Neural cell (in vitro differentiated cells): ENCODE measurements at regions not wholly inside any gene's neighbourhood (a gene's known extent, or its start where the extent isn't known, plus 50 kb on each side); places are given as distances from the start of the nearest gene placed in this dataset.

Experiments used
- H2AFZ ChIP-seq: fragments of 200-600, 300-800 bp; sonication (generic), shearing (Covaris generic); 2 replicates; pipeline ENCODE4 v1.6.0; 2014; ENCODE audit warnings: low read depth, mild to moderate bottlenecking, antibody characterized with exemption, low read length, moderate library complexity
- H3F3A ChIP-seq: fragments of 200-600 bp; shearing (Covaris generic); 2 replicates; pipeline ENCODE4 v1.6.1; 2016; ENCODE audit warnings: mild to moderate bottlenecking, moderate library complexity, mixed read lengths, antibody characterized with exemption, low read length; ENCODE audit not compliant: insufficient read depth, poor library complexity, severe bottlenecking
- H3K27ac ChIP-seq: fragments of 200-600, 300-800 bp; sonication (generic), shearing (Covaris generic); 2 replicates; pipeline ENCODE4 v1.5.1; 2014; ENCODE audit warnings: mild to moderate bottlenecking, low read length, moderate library complexity
- H3K27me3 ChIP-seq: fragments of 300-800, 200-600 bp; sonication (generic), shearing (Covaris generic); 2 replicates; pipeline ENCODE4 v1.6.0; 2014; ENCODE audit warnings: mild to moderate bottlenecking, low read depth, low read length, moderate library complexity; ENCODE audit not compliant: insufficient read depth
- H3K36me3 ChIP-seq: fragments of 300-800, 200-600 bp; sonication (generic), shearing (Covaris generic); 2 replicates; pipeline ENCODE4 v1.5.1; 2014; ENCODE audit warnings: mild to moderate bottlenecking, antibody characterized with exemption, low read length, moderate library complexity; ENCODE audit not compliant: insufficient read depth
- H3K4me2 ChIP-seq: fragments of 300-800, 200-600 bp; sonication (generic), shearing (Covaris generic); 2 replicates; pipeline ENCODE4 v1.6.0; 2014; ENCODE audit warnings: mild to moderate bottlenecking, low read length
- H3K4me3 ChIP-seq: fragments of 300-800, 200-600 bp; sonication (generic), shearing (Covaris generic); 2 replicates; pipeline ENCODE4 v1.5.1; 2014; ENCODE audit warnings: mild to moderate bottlenecking, low read length, moderate library complexity
- H3K79me2 ChIP-seq: fragments of 200-600 bp; shearing (Covaris generic); replicated peaks from 2 replicates; pipeline ENCODE4 v1.6.0; 2014; ENCODE audit warnings: mild to moderate bottlenecking, low read length, moderate library complexity; ENCODE audit not compliant: insufficient read depth
- H3K9ac ChIP-seq: fragments of 300-800, 200-600 bp; sonication (generic), shearing (Covaris generic); 2 replicates; pipeline ENCODE4 v1.6.1; 2016; ENCODE audit warnings: mild to moderate bottlenecking, low read length, mixed read lengths
- H3K9me2 ChIP-seq: fragments of 200-600 bp; shearing (Covaris generic); 2 replicates; pipeline ENCODE4 v1.6.1; 2016; ENCODE audit warnings: mild to moderate bottlenecking, low read length, mixed read lengths; ENCODE audit not compliant: insufficient read depth
- H3K9me3 ChIP-seq: fragments of 200-600, 300-800 bp; sonication (generic), shearing (Covaris generic); 2 replicates; pipeline ENCODE4 v1.6.1; 2016; ENCODE audit warnings: mild to moderate bottlenecking, mixed run types, low read length, moderate library complexity, mixed read lengths
- H4K20me1 ChIP-seq: fragments of 200-600 bp; shearing (Covaris generic); 2 replicates; pipeline ENCODE4 v1.6.1; 2016; ENCODE audit warnings: mild to moderate bottlenecking, mixed run types; ENCODE audit not compliant: insufficient read depth
- CTCF ChIP-seq: fragments of 450-650 bp; IDR thresholded peaks from 2 replicates; pipeline ENCODE4 v1.5.1; 2014; ENCODE audit warnings: antibody characterized with exemption, mild to moderate bottlenecking, moderate library complexity; ENCODE audit not compliant: poor library complexity, severe bottlenecking
- EP300 ChIP-seq: fragments of 450-650 bp; conservative IDR thresholded peaks from 2 replicates; pipeline ENCODE4 v1.6.1; 2014; ENCODE audit warnings: antibody characterized with exemption, mild to moderate bottlenecking, moderate library complexity; ENCODE audit not compliant: poor library complexity, severe bottlenecking
- EZH2 ChIP-seq: fragments of 200-600, 300-800 bp; shearing (Covaris generic), sonication (generic); IDR thresholded peaks from 2 replicates; pipeline ENCODE4 v1.6.1; 2014; ENCODE audit warnings: antibody characterized with exemption, low read length, borderline replicate concordance, mild to moderate bottlenecking; ENCODE audit not compliant: insufficient read depth, poor library complexity, severe bottlenecking
- MXI1 ChIP-seq: fragments of 450-650 bp; conservative IDR thresholded peaks from 2 replicates; pipeline ENCODE4 v1.6.1; 2014; ENCODE audit warnings: antibody characterized with exemption, mild to moderate bottlenecking; ENCODE audit not compliant: poor library complexity, severe bottlenecking
- POLR2AphosphoS5 ChIP-seq: IDR thresholded peaks from 2 replicates; pipeline ENCODE4 v1.6.1; 2012
- RAD21 ChIP-seq: fragments of 450-650 bp; conservative IDR thresholded peaks from 2 replicates; pipeline ENCODE4 v1.6.1; 2014; ENCODE audit warnings: antibody characterized with exemption, mild to moderate bottlenecking, moderate library complexity
- REST ChIP-seq: IDR thresholded peaks from 2 replicates; pipeline ENCODE4 v1.6.1; 2012; ENCODE audit warnings: borderline replicate concordance
- SMC3 ChIP-seq: fragments of 450-650 bp; conservative IDR thresholded peaks from 2 replicates; pipeline ENCODE4 v1.6.1; 2014; ENCODE audit warnings: antibody characterized with exemption, mild to moderate bottlenecking, moderate library complexity; ENCODE audit not compliant: poor library complexity
- TAF1 ChIP-seq: IDR thresholded peaks from 2 replicates; pipeline ENCODE4 v1.6.1; 2012; ENCODE audit warnings: low read depth

- H3K79me2 ChIP-seq: no peaks in the 10 kb centered on the region
- no peaks in the 10 kb centered on the region for H3F3A ChIP-seq
- no peak overlapping the region for H2AFZ ChIP-seq
- H4K20me1 ChIP-seq: no peaks in the 10 kb centered on the region
- H3K27me3 ChIP-seq: no peaks in the 10 kb centered on the region
- H3K9me2 ChIP-seq: no peaks in the 10 kb centered on the region
- no peaks in the 10 kb centered on the region for H3K36me3 ChIP-seq
- H3K27ac ChIP-seq: no peak overlapping the region
- H3K4me2 ChIP-seq: no peak overlapping the region
- no peak overlapping the region for H3K9ac ChIP-seq
- TF ChIP-seq EZH2 (no peak), TAF1 (no peak), MXI1 (no peak), REST (no peak), POLR2AphosphoS5 (no peak), RAD21 (no peak), SMC3 (no peak), CTCF (no peak), EP300 (no peak)
- H3K4me3 ChIP-seq: no peak overlapping the region
- no peaks in the 10 kb centered on the region for H3K9me3 ChIP-seq
Observed at GRCh38 chr10:10687751-10688150, 329.9 kb upstream of the CELF2 start.

GRCh38 chr10:10699427-10699826 is 318.2 kb upstream of the CELF2 start:
- Histone ChIP-seq H3K4me3 (no peak overlapping the region), H3K27ac (peak overlapping the region; percentile 30), H3K27me3 (no peaks in the 10 kb centered on the region), H3K9ac (no peak overlapping the region), H3K36me3 (no peaks in the 10 kb centered on the region), H2AFZ (no peak overlapping the region), H3K79me2 (no peaks in the 10 kb centered on the region), H3K9me3 (no peaks in the 10 kb centered on the region), H3K9me2 (no peaks in the 10 kb centered on the region), H3F3A (no peaks in the 10 kb centered on the region), H4K20me1 (no peaks in the 10 kb centered on the region), H3K4me2 (no peak overlapping the region)
- no peak for TF ChIP-seq EZH2
- TF ChIP-seq RAD21: peak; percentile 59
- peak; percentile 65 for TF ChIP-seq POLR2AphosphoS5
- peak; percentile 86 for TF ChIP-seq EP300
- TF ChIP-seq TAF1: no peak
- TF ChIP-seq MXI1: no peak
- TF ChIP-seq REST: no peak
- peak; percentile 48 for TF ChIP-seq CTCF
- TF ChIP-seq SMC3: peak; percentile 56
